ENCODE measurements at regions not wholly inside any gene's neighbourhood (a gene's known extent, or its start where the extent isn't known, plus 50 kb on each side); places are given as distances from the start of the nearest gene placed in this dataset.

DNA sequence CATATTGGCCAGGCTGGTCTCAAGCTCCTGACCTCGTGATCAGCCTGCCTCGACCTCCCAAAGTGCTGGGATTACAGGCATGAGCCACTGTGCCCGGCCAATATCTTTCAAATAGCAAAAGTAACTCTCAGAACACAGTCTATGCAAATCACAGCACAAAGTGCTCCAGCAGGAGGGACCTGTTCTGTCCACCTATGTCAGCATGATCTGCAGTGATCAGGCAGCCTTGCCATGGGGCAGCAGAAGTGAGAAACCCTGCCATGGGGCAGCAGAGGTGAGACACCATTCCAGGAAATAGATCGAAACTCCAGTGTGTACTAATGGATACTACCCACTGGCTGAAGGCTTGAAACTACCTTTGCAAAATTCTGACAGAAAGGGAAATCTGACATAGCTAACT is 78.5 kb upstream of the EIF5 start:
- no peak for TF ChIP-seq SPI1 (IDR thresholded peaks at IDR 0.05; ENCODE audit: low read depth, low read length)
- no peak for TF ChIP-seq POLR2AphosphoS5 (IDR thresholded peaks at IDR 0.05; ENCODE audit: low read depth, low read length)
